SK-N-SH treated with all-trans-retinoic acid at 6 μM for 48 hours (cell line): ENCODE measurements at regions not wholly inside any gene's neighbourhood (a gene's known extent, or its start where the extent isn't known, plus 50 kb on each side); places are given as distances from the start of the nearest gene placed in this dataset.

Experiments
- ATAC-seq: fragments of 200-7000 bp; cut with Tn5 transposase; 3 replicates; pipeline ENCODE4 v1.9.1; 2020; ENCODE audit warnings: mild to moderate bottlenecking, moderate library complexity
- ARNTL ChIP-seq: fragments of 450-650 bp; formaldehyde crosslinking; IDR thresholded peaks from 2 replicates; pipeline ENCODE4 v1.5.0; 2020; ENCODE audit warnings: low read depth, mild to moderate bottlenecking, moderate library complexity, borderline replicate concordance
- BACH2 ChIP-seq: fragments of 250-450 bp; sonication (Bioruptor Pico); IDR thresholded peaks from 2 replicates; pipeline ENCODE4 v1.9.0; 2021; ENCODE audit warnings: mild to moderate bottlenecking, borderline replicate concordance
- CREB5 ChIP-seq: fragments of 250-450 bp; sonication (Bioruptor Pico); IDR thresholded peaks from 2 replicates; pipeline ENCODE4 v1.5.1; 2020; ENCODE audit warnings: low read depth, mild to moderate bottlenecking, moderate library complexity
- CSDC2 ChIP-seq: fragments of 250-450 bp; sonication (Bioruptor Pico); IDR thresholded peaks from 2 replicates; pipeline ENCODE4 v1.5.0; 2020; ENCODE audit warnings: mild to moderate bottlenecking, moderate library complexity
- CSRNP3 ChIP-seq: fragments of 250-450 bp; sonication (Bioruptor Pico); IDR thresholded peaks from 2 replicates; pipeline ENCODE4 v1.5.1; 2021; ENCODE audit warnings: mild to moderate bottlenecking, moderate library complexity
- ESRRG ChIP-seq: fragments of 250-450 bp; sonication (Bioruptor Pico); IDR thresholded peaks from 2 replicates; pipeline ENCODE4 v1.6.1; 2021; ENCODE audit warnings: mild to moderate bottlenecking
- GLIS3 ChIP-seq: fragments of 250-450 bp; sonication (Bioruptor Pico); IDR thresholded peaks from 2 replicates; pipeline ENCODE4 v1.5.0; 2020; ENCODE audit warnings: mild to moderate bottlenecking, moderate library complexity
- ISL1 ChIP-seq: fragments of 250-450 bp; sonication (Bioruptor Pico); IDR thresholded peaks from 2 replicates; pipeline ENCODE4 v2.1.2; 2022; ENCODE audit warnings: mild to moderate bottlenecking, moderate library complexity
- OSR1 ChIP-seq: fragments of 250-450 bp; sonication (Bioruptor Pico); IDR thresholded peaks from 2 replicates; pipeline ENCODE4 v1.8.0; 2022; ENCODE audit warnings: moderate library complexity, mild to moderate bottlenecking, inconsistent platforms
- PATZ1 ChIP-seq: fragments of 250-450 bp; sonication (Bioruptor Pico); IDR thresholded peaks from 2 replicates; pipeline ENCODE4 v1.8.0; 2020; ENCODE audit warnings: mild to moderate bottlenecking, moderate library complexity, borderline replicate concordance
- POU6F1 ChIP-seq: fragments of 250-450 bp; sonication (Bioruptor Pico); IDR thresholded peaks from 2 replicates; pipeline ENCODE4 v1.8.0; 2021; ENCODE audit warnings: low read depth, mild to moderate bottlenecking, moderate library complexity, borderline replicate concordance
- PPARA ChIP-seq: fragments of 250-450 bp; sonication (Bioruptor Pico); IDR thresholded peaks from 2 replicates; pipeline ENCODE4 v1.5.0; 2020; ENCODE audit warnings: mild to moderate bottlenecking, borderline replicate concordance
- RARB ChIP-seq: fragments of 250-450 bp; sonication (Bioruptor Pico); IDR thresholded peaks from 2 replicates; pipeline ENCODE4 v1.8.0; 2021; ENCODE audit warnings: mild to moderate bottlenecking, moderate library complexity
- SNAI2 ChIP-seq: fragments of 250-450 bp; sonication (Bioruptor Pico); IDR thresholded peaks from 2 replicates; pipeline ENCODE4 v1.5.0; 2020; ENCODE audit warnings: mild to moderate bottlenecking, moderate library complexity
- TCF4 ChIP-seq: fragments of 250-450 bp; sonication (Bioruptor Pico); IDR thresholded peaks from 2 replicates; pipeline ENCODE4 v1.8.0; 2021; ENCODE audit warnings: mild to moderate bottlenecking, moderate library complexity, borderline replicate concordance
- TOX ChIP-seq: fragments of 250-450 bp; sonication (Bioruptor Pico); IDR thresholded peaks from 2 replicates; pipeline ENCODE4 v1.8.0; 2021; ENCODE audit warnings: mild to moderate bottlenecking, moderate library complexity, borderline replicate concordance
- TSHZ2 ChIP-seq: fragments of 250-450 bp; sonication (Bioruptor Pico); IDR thresholded peaks from 2 replicates; pipeline ENCODE4 v1.5.0; 2020; ENCODE audit warnings: mild to moderate bottlenecking, moderate library complexity
- ZC3H10 ChIP-seq: fragments of 250-450 bp; sonication (Bioruptor Pico); IDR thresholded peaks from 2 replicates; pipeline ENCODE4 v1.5.1; 2021; ENCODE audit warnings: mild to moderate bottlenecking, moderate library complexity
- ZFP3 ChIP-seq: fragments of 250-450 bp; sonication (Bioruptor Pico); IDR thresholded peaks from 2 replicates; pipeline ENCODE4 v1.5.0; 2020; ENCODE audit warnings: mild to moderate bottlenecking, moderate library complexity
- ZFP30 ChIP-seq: fragments of 450-650 bp; formaldehyde crosslinking; IDR thresholded peaks from 2 replicates; pipeline ENCODE4 v1.5.0; 2022; ENCODE audit warnings: mild to moderate bottlenecking, moderate library complexity
- ZNF565 ChIP-seq: fragments of 450-650 bp; formaldehyde crosslinking; conservative IDR thresholded peaks from 2 replicates; pipeline ENCODE4 v1.5.0; 2020; ENCODE audit warnings: low read depth, mild to moderate bottlenecking, moderate library complexity
- ZNF70 ChIP-seq: fragments of 450-650 bp; formaldehyde crosslinking; IDR thresholded peaks from 2 replicates; pipeline ENCODE4 v1.5.0; 2020; ENCODE audit warnings: mild to moderate bottlenecking, moderate library complexity
- ZNF8 ChIP-seq: fragments of 450-650 bp; formaldehyde crosslinking; IDR thresholded peaks from 2 replicates; pipeline ENCODE4 v1.5.0; 2020; ENCODE audit warnings: mild to moderate bottlenecking, moderate library complexity

- TF ChIP-seq RARB (CRISPR knock-in tag): no peak
- TF ChIP-seq ZFP3 (CRISPR knock-in tag): no peak
- TF ChIP-seq ZC3H10 (CRISPR knock-in tag): no peak
- TF ChIP-seq ZFP30 (CRISPR knock-in tag): no peak
- TF ChIP-seq TSHZ2 (CRISPR knock-in tag): no peak
- TF ChIP-seq PATZ1 (CRISPR knock-in tag): no peak
- no peak for TF ChIP-seq POU6F1 (CRISPR knock-in tag)
- no peak for TF ChIP-seq ESRRG (CRISPR knock-in tag)
- no peak for TF ChIP-seq CREB5 (CRISPR knock-in tag)
- no peak for TF ChIP-seq TCF4 (CRISPR knock-in tag)
- no peak for TF ChIP-seq PPARA (CRISPR knock-in tag)
- no peak for TF ChIP-seq BACH2
- no peak for TF ChIP-seq ZNF70 (CRISPR knock-in tag)
- no peak for TF ChIP-seq OSR1 (CRISPR knock-in tag)
- no peak for TF ChIP-seq ISL1
- no peak for TF ChIP-seq CSRNP3
- no peak for TF ChIP-seq TOX
- no peak for TF ChIP-seq GLIS3
- no peak for TF ChIP-seq ZNF565
- TF ChIP-seq CSDC2 (CRISPR knock-in tag): no peak
- ATAC-seq: no peak
Observed at GRCh38 chr14:83733670-83734069, 1796.3 kb upstream of the FLRT2 start.

- ATAC-seq: no peak
- TF ChIP-seq CREB5 (CRISPR knock-in tag) (no peak), ISL1 (no peak), RARB (CRISPR knock-in tag) (no peak), CSDC2 (CRISPR knock-in tag) (no peak), PATZ1 (CRISPR knock-in tag) (no peak), ZC3H10 (CRISPR knock-in tag) (no peak), SNAI2 (CRISPR knock-in tag) (no peak), ZNF8 (CRISPR knock-in tag) (no peak), TOX (no peak), ZFP3 (CRISPR knock-in tag) (no peak), ARNTL (CRISPR knock-in tag) (no peak), TCF4 (CRISPR knock-in tag) (no peak), OSR1 (CRISPR knock-in tag) (no peak)
Observed at GRCh38 chr14:83734431-83734830, 1795.5 kb upstream of the FLRT2 start.
